GM12875 (cell line): ENCODE measurements at regions not wholly inside any gene's neighbourhood (a gene's known extent, or its start where the extent isn't known, plus 50 kb on each side); places are given as distances from the start of the nearest gene placed in this dataset.

Source experiments
- H3K4me3 ChIP-seq: one replicate; pipeline ENCODE4 v1.5.1; 2011; ENCODE audit warnings: low read depth, low read length, control low read depth
- TF ChIP-seq, protein P1 (sequence below): IDR thresholded peaks from 2 replicates; pipeline ENCODE4 v1.5.1; 2011; ENCODE audit warnings: low read depth, mild to moderate bottlenecking, control low read depth, inconsistent platforms, low read length, moderate library complexity, borderline replicate concordance; ENCODE audit not compliant: insufficient read depth

DNA sequence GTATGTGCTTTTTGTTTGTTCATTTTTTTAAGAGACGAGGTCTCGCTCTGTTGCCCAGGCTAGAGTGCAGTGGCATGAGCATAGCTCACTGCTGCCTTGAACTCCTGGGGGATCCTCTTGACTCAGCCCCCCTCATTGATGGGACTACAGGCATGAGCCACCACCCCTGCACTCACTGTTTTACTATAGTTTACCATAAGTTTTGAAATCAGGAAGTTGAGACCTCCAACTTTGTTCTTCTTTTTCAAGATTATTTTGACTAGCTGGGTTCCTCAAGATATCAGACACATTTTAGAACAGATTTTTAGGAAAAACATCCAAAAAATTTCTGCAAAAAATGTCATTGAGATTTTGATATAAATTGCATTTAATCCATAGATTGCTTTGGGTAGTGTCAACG is 120.4 kb upstream of the FGGY start:
- TF ChIP-seq, protein P1, sequence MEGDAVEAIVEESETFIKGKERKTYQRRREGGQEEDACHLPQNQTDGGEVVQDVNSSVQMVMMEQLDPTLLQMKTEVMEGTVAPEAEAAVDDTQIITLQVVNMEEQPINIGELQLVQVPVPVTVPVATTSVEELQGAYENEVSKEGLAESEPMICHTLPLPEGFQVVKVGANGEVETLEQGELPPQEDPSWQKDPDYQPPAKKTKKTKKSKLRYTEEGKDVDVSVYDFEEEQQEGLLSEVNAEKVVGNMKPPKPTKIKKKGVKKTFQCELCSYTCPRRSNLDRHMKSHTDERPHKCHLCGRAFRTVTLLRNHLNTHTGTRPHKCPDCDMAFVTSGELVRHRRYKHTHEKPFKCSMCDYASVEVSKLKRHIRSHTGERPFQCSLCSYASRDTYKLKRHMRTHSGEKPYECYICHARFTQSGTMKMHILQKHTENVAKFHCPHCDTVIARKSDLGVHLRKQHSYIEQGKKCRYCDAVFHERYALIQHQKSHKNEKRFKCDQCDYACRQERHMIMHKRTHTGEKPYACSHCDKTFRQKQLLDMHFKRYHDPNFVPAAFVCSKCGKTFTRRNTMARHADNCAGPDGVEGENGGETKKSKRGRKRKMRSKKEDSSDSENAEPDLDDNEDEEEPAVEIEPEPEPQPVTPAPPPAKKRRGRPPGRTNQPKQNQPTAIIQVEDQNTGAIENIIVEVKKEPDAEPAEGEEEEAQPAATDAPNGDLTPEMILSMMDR, result no peak
- no peak overlapping the region for H3K4me3 ChIP-seq

GRCh38 chr1:59177756-59178155 is 119.1 kb upstream of the FGGY start:
- H3K4me3 ChIP-seq, result no peak overlapping the region
- TF ChIP-seq, protein P1, result no peak

- H3K4me3 ChIP-seq, result no peak overlapping the region
- TF ChIP-seq, protein P1, result no peak
Measured at GRCh38 chr1:59178339-59179187, 118.3 kb upstream of the FGGY start.

DNA sequence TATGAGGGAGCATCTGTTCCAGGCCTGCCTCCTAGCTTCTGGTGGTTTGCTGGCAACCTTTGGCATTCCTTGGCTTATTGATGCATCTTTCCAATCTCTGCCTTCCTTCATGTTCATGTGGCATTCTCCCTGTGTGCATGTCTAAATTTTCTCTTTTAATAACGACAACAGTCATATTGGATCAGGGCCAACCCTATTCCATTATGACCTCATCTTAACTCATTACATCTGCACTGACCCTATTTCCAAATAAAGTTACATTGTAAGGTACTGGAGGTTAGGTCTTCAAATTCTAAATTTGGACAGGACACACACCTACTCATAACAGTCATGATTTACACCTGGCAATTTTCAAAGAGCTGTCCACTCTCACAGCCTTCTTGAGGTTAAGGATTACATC is 117.2 kb upstream of the FGGY start:
- no peak overlapping the region for H3K4me3 ChIP-seq
- TF ChIP-seq, protein P1, result no peak

DNA sequence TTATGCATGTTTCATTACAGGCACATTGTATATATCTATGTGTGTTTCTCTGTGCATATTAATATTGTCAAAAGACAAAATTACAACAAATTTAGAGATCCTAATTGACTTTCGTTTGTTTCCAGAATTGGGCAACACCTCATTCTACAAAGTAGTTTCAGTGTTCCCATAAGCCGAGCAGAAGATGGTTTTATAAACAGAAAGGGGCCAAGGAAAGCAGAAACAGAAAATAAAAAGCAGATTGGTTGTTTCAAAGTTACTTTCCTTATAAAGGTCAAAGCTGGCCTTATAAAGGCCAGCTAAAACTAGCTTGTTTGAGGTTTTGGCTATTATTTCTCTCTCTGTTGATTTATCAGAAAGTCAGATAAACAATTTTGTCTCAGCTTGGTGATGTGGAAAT is 116.2 kb upstream of the FGGY start:
- TF ChIP-seq, protein P1, result no peak
- H3K4me3 ChIP-seq, result no peak overlapping the region

GRCh38 chr1:59183749-59184317 is 113.1 kb upstream of the FGGY start:
- TF ChIP-seq, protein P1, result no peak
- H3K4me3 ChIP-seq, result no peak overlapping the region
